Right lobe of liver (tissue), 4 donors: ENCODE measurements at regions not wholly inside any gene's neighbourhood (a gene's known extent, or its start where the extent isn't known, plus 50 kb on each side); places are given as distances from the start of the nearest gene placed in this dataset.

Experiments
- CTCF ChIP-seq, 4 donors: fragments of 200-600 bp in 3 of 4; fragments of 450-650 bp in 1 of 4; IDR thresholded peaks; one replicate each; pipeline versions ENCODE4 v1.5.1 to v1.8.0; 2016 to 2022; ENCODE audit warnings: antibody characterized with exemption in 4 of 4, mild to moderate bottlenecking in 2 of 4
- POLR2A ChIP-seq: fragments of 450-650 bp; IDR thresholded peaks from one replicate; pipeline ENCODE4 v1.6.1; 2017; ENCODE audit warnings: antibody characterized with exemption, mild to moderate bottlenecking
- donor health status: DM: no; HTN: no; CAD: no.
- donor health status: DM: no; HTN: no; CAD: no.
- donor health status: DM: no; HTN: yes; CAD: no.

GRCh38 chr2:144982481-144982880, 462.6 kb upstream of the ZEB2 start:
- TF ChIP-seq POLR2A (no peak), CTCF (IDR thresholded peaks at IDR 0.05) (no peak)
